Limb (tissue), 2 donors: ENCODE measurements at regions not wholly inside any gene's neighbourhood (a gene's known extent, or its start where the extent isn't known, plus 50 kb on each side); places are given as distances from the start of the nearest gene placed in this dataset.
"Not testable (repeated sequence)": the region's sequence is repeated elsewhere in the genome, so short reads cannot be mapped to it uniquely, and the experiment has no call there.

Experiments
- DNase-seq, 2 donors: peaks; one replicate each; pipeline ENCODE4 v3.0.0-alpha.2; 2016; ENCODE audit errors: extremely low spot score in 2 of 2

DNA sequence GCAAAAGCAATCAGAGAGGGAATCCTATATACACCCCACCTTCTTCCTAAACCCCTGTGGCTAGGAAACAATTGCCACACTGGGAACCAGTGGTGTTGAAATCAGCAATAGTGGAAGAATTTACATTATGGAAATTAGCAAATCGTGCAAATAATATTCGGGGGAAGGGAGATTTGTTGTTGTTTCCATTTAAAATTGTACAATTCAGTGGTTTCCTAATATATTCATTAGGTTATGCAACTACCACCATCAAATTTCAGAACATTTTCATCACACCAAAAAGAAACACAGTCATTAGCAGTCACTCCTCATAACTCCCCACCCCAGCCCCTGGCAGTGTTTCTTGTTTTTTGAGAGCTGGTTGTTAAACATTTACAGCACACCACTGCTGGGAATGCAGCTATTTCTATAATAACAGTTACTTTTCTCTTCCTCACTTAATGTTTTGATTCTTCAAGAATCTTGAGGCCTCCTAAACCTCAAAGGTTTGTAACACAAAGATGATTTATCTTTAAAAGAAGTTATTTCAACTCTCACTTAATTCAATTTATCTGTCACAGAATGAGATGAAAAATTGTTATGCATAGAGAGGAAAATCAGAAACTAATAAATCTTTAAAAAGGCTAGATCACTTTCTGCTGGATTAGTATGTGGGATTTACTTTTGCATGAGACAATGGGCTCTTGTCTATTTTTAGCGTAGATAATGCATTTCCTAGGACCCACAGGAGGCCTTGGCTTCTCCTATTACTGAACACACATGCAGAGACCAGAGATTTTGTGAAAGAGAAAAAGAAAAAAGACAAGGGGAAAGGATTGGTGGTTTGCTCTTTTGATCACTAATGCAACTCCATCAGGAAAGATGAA, 91.8 kb upstream of the DAPK1 start:
- peak in 1 of 2 donors; percentile 10 for DNase-seq

DNA sequence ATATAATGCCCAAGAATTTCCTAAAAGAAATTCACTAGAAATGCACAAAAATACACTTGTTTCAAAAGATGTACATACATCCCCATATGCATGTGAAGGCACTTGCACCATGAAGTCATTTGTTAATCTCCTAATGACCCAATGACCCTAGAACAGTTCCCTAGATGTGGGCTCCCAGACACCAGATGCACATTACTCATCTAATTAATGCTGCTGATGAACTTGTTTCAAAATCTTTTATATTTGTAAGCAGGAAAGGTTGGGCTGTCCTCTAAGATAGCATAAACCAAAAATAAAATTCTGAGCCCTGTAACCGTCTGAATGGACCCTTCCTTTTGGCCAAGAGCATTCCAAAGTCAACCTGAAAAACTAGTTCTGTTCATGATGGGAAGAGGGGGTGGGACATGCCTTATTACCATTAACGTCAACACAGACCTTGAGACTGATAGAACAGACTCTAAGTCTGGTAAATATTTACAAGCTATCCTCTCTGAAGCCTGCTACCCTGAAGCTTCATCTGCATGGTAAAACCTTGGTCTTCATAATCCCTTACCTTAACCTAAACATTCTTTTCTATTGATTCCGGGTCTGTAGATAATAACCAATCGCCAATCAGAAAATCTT, 91.0 kb upstream of the DAPK1 start:
- DNase-seq = no peak

DNA sequence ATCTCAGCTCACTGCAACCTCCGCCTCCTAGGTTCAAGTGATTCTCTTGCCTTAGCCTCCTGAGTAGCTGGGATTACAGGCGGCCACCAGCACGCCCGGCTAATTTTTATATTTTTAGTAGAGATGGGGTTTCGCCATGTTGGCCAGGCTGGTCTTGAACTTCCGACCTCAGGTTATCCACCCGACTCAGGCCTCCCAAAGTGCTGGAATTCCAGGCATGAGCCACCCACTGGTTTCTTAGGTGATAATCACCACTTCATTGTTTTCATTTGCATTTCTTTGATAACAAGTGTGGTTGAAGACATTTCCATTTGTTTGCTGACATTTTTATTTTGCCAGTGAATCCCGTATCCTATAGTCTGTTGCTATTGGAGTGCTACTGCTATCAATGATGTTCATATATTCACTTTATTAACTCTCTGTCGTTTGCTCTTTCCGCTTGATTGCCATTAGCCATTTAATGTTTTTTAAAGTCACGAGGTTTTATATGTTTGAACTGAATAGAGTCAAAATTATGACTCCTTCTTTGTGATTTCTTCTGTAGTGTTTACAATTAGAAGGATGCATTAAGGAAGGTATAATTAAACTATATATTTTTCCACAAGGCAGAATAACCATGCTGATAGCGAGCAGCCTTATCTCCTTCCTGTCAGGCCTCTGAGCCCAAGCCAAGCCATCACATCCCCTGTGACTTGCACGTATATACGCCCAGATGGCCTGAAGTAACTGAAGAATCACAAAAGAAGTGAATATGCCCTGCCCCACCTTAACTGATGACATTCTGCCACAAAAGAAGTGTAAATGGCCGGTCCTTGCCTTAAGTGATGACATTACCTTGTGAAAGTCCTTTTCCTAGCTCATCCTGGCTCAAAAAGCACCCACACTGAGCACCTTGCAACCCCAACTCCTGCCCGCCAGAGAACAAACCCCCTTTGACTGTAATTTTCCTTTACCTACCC, 87.3 kb upstream of the DAPK1 start:
- not testable (repeated sequence) for DNase-seq

DNA sequence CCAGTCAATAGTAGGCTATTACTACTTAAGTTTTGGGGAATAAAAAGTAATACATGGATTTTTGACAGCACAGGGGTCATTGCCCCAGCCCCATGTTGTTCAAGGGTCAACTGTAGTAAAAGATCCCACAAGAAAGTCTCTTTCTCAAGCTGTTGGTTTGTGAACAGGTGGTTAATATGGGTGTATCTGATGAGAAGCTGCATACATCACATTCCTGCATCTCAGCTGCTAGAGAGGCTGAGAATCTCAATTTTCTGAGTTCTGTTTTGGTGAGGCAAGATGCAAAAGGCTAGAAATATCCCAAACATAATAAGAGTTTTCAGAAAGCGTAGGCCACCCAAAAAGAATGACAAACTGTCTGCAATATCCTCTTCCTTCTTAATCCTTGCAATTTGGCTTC, 76.8 kb upstream of the DAPK1 start:
- DNase-seq = no peak

DNA sequence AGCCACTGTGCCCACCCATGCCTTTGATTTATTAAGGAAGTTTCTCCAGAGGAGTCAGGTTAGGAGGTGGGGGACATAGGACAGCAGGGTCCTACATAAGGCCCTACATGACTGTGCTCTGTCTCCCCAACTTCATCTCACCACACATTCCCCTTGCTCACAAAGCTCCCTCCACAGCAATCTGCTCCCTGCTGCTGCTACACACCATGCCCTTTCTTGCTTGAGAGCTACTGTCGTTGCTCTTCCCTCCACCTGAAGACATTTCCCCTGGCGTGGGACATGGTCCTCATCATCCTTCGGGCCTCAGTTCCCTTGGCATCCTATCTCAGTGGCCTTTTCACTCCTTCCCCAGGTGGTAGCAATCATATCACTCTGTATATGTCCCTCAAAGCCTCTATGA, 75.9 kb upstream of the DAPK1 start:
- no peak for DNase-seq

DNA sequence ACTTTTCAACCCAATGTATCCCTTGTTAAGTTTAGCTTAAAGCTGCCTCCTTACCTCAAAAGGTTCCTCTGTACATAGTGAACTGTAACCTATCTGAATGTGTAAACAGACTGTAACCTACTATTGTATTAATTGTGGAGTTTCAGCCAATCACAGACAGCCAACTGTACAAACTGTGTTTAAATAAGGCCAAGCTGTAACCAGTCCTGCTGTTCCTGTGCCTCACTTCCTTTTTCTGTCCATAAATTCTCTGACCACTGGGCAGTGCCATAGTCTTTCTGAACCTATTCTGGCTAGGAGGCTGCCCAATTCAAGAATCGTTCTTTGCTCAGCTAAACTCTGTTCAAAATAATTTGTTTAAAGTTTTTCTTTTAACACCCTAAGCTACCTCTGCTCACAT, 74.7 kb upstream of the DAPK1 start:
- no peak for DNase-seq

DNA sequence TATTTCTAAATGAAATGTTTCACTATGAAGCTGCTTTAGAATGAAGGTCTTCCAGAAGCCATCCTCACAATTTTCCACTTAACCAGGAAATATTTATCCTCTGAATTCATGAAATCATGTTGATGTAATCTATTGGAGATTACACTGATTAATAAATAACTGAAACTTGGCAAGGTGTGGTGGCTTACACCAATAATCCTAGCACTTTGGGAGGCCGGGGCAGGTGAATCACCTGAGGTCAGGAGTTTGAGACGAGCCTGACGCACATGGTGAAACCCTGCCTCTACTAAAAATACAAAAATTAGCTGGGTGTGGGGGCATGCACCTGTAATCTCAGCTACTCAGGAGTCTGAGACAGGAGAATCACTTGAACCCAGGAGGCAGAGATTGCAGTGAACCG, 73.8 kb upstream of the DAPK1 start:
- DNase-seq = not testable (repeated sequence)

DNA sequence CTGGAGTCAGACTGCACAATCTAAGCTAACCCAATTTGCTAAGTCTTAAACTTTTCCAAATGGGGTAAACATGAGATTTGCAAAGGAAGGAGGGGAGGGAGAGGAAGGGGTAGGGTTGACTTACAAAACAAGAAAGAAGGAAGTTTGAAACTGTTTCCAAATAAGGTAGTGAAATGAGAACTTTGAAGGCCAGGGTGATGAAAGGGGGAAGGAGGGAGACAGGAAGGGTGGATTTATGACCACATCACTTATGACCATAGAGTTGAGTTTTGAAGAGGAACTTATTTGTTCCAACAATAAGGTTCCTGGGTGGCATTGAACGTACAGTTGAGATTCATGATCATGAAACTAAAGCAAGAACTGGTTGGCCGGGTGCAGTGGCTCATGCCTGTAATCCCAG, 72.5 kb upstream of the DAPK1 start:
- DNase-seq = no peak

DNA sequence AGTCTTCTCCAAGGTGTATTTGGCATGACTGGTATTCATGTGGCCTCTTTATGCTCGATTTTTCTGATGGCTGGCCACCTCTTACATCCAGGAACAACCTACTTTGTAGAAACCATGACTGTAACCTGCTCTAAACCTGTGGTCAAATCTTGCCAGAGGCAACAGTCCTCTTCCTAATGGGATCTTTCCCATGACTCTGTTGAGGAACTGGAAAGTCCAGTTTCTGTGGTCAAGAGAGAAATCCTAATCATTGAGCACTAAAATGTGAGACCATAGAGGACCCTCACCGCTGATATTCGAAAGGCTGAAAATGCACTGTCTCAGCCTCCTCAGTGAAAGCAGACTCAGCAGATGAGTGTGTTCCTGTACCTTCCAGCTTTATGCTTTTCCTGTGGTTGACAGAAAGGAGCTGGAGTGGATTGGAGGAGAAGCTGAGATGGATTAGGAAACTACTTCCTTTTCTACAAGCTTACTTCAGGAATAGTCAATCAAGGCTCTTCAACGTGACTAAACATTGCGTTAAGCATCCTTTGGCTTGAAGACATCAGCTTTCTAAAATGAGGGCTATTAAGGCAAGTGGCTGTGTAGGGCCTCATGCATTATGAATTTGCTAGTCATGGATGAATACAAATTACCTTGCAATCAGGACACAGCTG, 69.7 kb upstream of the DAPK1 start:
- no peak for DNase-seq

DNA sequence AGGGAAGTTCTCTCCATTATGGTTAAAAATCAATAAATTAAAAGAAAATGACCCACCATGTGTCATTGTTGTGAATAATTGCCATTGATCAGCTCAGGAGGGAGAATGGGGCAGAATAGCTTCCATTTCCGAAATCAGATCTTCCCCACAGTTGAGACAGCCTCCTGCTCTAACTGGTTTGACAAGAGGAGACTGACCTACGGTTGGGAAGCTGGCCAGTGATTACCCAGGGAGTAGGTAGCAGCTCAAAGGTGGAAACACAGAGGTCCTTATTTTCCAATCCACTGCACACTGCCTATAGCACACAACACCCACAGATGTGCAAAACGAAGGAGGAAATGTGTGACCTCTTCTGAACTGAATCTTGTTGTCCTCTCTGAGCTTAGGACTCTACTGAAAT, 69.0 kb upstream of the DAPK1 start:
- DNase-seq = no peak

DNA sequence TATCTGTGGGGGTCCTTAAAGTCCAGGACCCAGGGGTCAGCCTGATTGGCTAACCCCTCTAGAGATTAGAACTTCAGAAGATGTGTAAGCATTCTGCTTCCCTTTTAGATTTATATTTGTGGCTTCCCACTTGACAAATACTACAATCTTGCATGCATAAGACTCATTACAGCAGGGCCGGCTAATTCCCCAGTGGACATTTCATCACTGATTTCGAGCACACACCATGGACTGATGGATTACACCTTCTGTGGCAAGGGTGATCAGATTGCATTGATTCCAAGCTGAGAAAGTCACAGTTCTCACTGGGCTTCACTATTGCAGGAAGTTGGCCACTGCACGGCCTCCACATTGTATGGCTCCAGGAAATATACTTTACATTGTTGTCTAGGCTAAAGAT, 65.8 kb upstream of the DAPK1 start:
- no peak for DNase-seq

DNA sequence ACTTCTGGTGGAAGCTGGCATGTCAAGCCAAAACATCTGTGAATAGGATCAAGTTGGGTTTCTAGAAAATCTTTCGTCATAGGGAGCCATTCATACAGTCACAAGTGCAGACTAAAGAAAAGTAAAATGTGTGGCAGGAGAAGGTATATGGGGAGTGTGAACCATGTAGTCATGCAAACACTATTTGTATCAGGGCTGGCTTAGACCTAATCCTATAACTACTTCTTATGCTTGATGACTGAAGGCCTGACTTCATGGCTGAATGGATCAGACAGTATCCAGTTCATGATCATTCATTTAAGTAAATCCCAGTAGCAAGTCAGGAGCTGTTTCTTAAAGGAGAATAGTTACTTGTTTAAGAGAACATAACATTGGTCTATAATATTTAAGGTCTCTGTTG, 63.8 kb upstream of the DAPK1 start:
- no peak for DNase-seq

DNA sequence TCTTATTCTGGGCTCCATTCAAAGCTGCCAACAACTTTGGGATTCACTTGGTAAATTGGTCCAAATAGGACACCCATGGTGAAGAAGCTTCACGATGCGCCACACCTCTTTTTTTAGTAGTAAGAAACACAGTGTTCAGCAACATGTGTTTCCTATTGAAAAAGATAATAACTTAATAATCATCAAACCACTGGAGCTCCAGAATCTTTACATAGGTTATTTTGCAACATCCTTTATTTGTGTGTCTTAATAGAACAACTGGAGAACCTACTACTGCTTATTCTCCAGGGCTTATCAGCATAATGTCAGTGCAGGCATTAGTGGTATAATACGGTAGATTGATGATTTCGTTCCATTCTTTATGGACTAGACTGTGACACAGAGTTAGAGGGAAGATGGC, 63.3 kb upstream of the DAPK1 start:
- no peak for DNase-seq

DNA sequence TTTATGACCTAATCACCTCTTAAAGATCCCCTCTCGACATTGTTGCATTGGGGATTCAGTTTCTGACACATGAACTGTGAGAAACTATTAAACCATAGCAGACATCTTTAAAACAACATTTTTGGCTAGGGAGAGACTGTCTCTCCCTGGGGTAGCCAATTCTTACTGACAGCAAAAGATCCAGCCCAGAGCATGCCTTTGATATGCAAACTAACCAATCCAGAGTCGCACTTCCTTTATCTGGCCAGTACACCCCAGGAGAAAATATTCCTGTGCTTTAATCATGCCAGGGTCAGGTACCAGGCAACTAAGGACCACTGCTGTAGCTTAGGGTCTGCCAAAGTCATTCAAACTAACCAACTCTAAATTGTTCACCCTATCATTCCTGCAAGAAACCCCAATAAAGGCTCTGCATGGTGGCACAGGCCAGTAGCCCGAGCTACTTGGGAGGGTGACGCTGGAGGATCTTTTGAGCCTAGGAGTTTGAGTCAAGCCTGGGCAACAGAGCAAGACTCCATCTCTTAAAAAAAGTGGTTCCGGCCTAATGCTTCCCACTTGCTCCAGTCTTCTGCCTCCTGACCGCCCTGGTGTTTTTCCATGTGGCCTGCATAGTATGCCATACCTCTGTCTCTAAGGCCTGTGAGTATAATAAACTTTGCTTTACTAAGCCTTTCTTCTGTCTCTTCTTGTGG, 62.3 kb upstream of the DAPK1 start:
- no peak for DNase-seq

DNA sequence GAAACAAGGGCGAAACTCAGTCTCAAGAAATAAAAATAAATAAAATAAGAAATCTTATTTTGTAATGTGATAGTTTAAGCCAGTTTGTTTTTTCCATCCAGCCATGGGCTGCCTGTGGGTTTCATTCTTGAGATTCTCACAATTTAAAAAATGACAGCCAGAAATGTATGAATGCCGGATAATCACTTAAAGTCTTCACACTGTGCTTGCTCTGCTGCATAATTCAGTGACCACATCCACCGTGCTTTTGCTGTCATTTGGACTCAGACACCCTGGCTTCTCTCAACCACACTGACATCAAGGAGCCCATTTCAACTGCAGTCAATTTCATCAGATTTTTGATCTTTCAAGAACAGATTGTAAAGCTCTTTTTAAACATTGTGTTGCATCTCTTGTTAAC, 61.0 kb upstream of the DAPK1 start:
- DNase-seq = no peak

DNA sequence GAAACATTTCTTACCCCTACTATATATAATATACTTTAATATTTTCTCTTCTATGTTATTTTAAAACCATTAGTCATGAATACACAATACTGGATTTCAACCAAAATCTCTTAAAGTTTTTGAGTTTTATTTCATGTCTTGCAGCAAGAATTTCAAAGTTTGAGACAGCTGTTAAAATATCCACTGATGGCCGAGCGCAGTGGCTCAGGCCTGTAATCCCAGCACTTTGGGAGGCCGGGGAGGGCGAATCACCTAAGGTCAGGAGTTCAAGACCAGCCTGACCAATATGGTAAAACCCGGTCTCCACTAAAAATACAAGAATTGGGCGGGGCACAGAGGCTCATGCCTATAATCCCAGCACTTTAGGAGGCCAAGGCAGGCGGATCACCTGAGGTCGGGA, 59.7 kb upstream of the DAPK1 start:
- DNase-seq = no peak

DNA sequence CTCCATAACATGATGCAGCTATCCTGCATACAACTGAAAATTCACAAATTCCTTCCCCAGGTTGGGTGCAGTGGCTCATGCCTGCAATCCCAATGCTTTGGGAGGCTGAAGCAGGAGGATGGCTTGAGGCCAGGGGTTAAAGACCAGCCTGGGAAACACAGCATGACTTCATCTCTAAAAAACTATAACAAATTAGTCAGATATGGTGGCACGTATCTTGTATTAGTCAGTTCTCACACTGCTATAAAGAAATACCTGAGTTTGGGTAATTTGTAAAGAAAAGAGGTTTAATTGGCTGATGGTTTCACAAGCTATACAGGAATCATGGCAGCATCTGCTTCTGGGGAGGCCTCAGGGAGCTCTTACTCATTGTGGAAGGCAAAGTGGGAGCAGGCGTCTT, 56.4 kb upstream of the DAPK1 start:
- no peak for DNase-seq

DNA sequence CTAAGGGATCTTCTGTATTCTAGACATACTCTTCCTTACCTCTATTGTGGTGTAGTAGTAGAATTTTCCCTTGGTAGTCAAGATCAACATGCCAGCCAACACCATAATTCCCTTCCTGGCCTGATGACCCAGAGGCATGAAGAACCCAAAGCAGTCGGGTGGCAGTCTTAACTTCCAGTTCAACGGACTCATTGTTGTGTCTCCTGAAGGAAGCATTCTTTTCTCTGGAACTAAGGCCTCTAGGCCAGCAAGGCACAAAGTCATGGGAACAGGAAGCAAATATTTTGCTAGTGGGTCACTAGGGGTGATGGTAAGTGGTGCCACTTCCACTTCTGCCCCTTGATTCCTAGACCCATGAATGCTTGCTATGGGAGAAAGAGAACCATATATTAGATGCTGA, 55.2 kb upstream of the DAPK1 start:
- no peak for DNase-seq

DNA sequence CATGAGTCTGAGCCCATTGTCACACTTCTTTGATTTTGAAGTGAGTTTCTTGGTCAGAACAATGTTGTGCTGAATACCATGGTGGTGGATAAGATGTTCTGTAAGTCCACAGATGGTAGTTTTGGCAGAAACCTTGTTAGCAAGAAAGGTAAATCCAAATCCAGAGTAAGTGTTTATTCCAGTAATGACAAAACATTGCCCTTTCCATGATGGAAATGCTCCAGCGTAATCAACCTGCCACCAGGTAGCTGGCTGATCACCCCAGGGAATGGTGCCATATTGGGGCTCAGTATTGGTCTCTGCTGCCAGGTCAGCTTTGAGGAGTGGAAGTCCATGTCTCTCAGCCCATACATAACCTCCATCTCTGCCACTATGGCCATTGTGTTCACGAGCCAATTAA, 54.7 kb upstream of the DAPK1 start:
- no peak for DNase-seq

DNA sequence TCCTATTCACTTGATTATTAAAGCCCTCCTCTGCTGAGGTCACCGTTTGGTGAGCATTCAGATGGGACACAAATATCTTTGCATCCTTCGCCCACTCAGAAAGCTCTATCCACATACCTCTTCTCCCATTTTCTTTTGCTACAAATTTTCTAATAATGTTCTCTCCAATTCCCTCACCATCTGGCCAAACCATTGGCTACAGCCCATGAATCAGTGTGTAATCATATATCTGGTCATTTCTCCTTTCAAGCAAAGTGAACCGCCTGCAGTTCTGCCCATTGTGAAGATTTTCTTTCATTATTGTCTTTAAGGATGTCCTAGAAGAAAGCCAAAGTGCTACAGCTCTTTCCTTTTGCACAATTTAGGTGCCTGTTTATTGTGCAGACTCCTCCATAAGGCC, 54.2 kb upstream of the DAPK1 start:
- DNase-seq = no peak

DNA sequence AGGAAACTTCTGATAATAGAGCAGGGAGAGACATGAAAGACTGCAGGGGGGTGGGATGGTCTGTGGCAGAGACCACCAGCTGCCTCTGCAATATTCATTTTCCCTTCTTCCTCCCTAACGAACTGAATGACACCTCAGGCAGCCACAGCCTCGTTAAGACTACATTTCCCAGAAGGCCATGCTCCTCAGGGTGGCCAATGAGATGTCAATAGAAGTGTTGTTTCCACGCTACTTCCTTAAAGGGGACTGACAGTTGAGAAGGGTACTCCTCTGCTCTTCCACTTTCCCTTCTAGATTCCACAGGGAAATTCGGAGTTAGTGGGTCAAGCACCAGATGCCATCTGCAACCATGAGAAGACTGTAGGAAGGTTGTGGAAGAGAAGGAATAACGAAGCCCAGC, 52.0 kb upstream of the DAPK1 start:
- DNase-seq = peak in 1 of 2 donors; percentile 29
